K562 (cell line): ENCODE measurements at regions not wholly inside any gene's neighbourhood (a gene's known extent, or its start where the extent isn't known, plus 50 kb on each side); places are given as distances from the start of the nearest gene placed in this dataset.
A peak's percentile ranks its signal among the peaks of the same experiment; 100 is the strongest.

Experiments
- ATAC-seq: fragments of 200-7000 bp; cut with Tn5 transposase; 3 replicates; pipeline ENCODE4 v1.9.1; 2020; ENCODE audit warnings: moderate library complexity
- BruUV-seq: library from RNA; stranded (reverse); fragments of 400-500 nt; replicated peaks from 2 replicates; lab custom pipeline; 2021; lab: Mats Ljungman, UMichigan
- CTCF ChIA-PET: fragments of 300-600 bp; formaldehyde crosslinking; extraction: SDS; loops from one replicate; lab custom pipeline; 2021; ENCODE audit warnings: low intra/inter-chr PET ratio; lab: Yijun Ruan, JAX
- POLR2A ChIA-PET: fragments of 300-600, 350-650 bp; sonication (Branson Sonifier 250); formaldehyde crosslinking; extraction: SDS; loops from one replicate; lab custom pipeline; 2021; ENCODE audit warnings: antibody characterized with exemption, inconsistent platforms; lab: Yijun Ruan, JAX
- DNase-seq, 4 experiments: peaks; one replicate each; pipeline versions ENCODE4 v3.0.0 to v3.0.0-alpha.2; 2011 to 2018; ENCODE audit warnings: low spot score in 3 of 4, mixed read lengths in 3 of 4; ENCODE audit errors: extremely low read depth in 1 of 4
- FAIRE-seq: peaks from 2 replicates; lab custom pipeline; 2011; peaks lifted over from hg19 to GRCh38; lab: Jason Lieb, UNC
- H2AFZ ChIP-seq: 2 replicates; pipeline ENCODE4 v1.6.0; 2011; ENCODE audit warnings: low read depth, low read length, control low read depth, inconsistent platforms
- H3K27ac ChIP-seq: fragments of 200-600 bp; 3 replicates; pipeline ENCODE4 v1.8.0; 2011; ENCODE audit warnings: low read depth, mild to moderate bottlenecking, control low read depth, inconsistent platforms, low read length, moderate library complexity, mixed read lengths; ENCODE audit errors: extremely low read depth
- H3K27me3 ChIP-seq, 2 experiments: fragments of 300-600 bp in 1 of 2; 2 replicates in 1 of 2; 3 replicates in 1 of 2; pipeline versions ENCODE4 v1.6.0 to v1.8.0; 2011; ENCODE audit warnings: inconsistent platforms in 2 of 2, low read length in 2 of 2, mild to moderate bottlenecking in 1 of 2, mixed read lengths in 1 of 2, moderate library complexity in 1 of 2; ENCODE audit not compliant: control insufficient read depth in 2 of 2, insufficient read depth in 2 of 2
- H3K36me3 ChIP-seq: fragments of 300-600 bp; 3 replicates; pipeline ENCODE4 v1.8.0; 2011; ENCODE audit warnings: mild to moderate bottlenecking, low read length, inconsistent platforms; ENCODE audit not compliant: control insufficient read depth, insufficient read depth
- H3K4me1 ChIP-seq, 2 experiments: fragments of 200-600 bp in 1 of 2; replicated peaks in 1 of 2; 2 replicates in 1 of 2; 3 replicates in 1 of 2; pipeline versions ENCODE4 v1.5.1 to v1.8.0; 2011; ENCODE audit warnings: inconsistent platforms in 2 of 2, low read length in 2 of 2, mild to moderate bottlenecking in 1 of 2, mixed read lengths in 1 of 2, moderate library complexity in 1 of 2; ENCODE audit not compliant: control insufficient read depth in 2 of 2, insufficient read depth in 2 of 2
- H3K4me2 ChIP-seq: 2 replicates; pipeline ENCODE4 v1.6.1; 2011; ENCODE audit warnings: low read length, control low read depth, inconsistent platforms, mixed read lengths; ENCODE audit not compliant: insufficient read depth
- H3K4me3 ChIP-seq: fragments of 200-600 bp; sonication (generic), shearing (Covaris generic); 2 replicates; pipeline ENCODE4 v1.5.1; 2016; ENCODE audit warnings: control low read depth, inconsistent platforms
- H3K79me2 ChIP-seq: fragments of 200-600 bp; 3 replicates; pipeline ENCODE4 v1.8.0; 2011; ENCODE audit warnings: low read length, inconsistent platforms; ENCODE audit not compliant: control insufficient read depth, insufficient read depth
- H3K9ac ChIP-seq, 2 experiments: 2 replicates each; pipeline versions ENCODE4 v1.6.0 to v1.6.1; 2011; ENCODE audit warnings: low read depth in 2 of 2, low read length in 2 of 2, control low read depth in 1 of 2, inconsistent platforms in 1 of 2, mild to moderate bottlenecking in 1 of 2, mixed read lengths in 1 of 2; ENCODE audit not compliant: insufficient read depth in 1 of 2
- H3K9me1 ChIP-seq: one replicate; pipeline ENCODE4 v1.6.0; 2011; ENCODE audit warnings: inconsistent platforms, mild to moderate bottlenecking, low read length, moderate library complexity; ENCODE audit not compliant: control insufficient read depth, insufficient read depth
- H3K9me3 ChIP-seq: replicated peaks from 2 replicates; pipeline ENCODE4 v1.5.1; 2011; ENCODE audit warnings: low read depth, low read length, inconsistent platforms; ENCODE audit not compliant: control insufficient read depth, insufficient read depth
- H4K20me1 ChIP-seq: replicated peaks from 2 replicates; pipeline ENCODE4 v1.6.1; 2011; ENCODE audit warnings: low read length, inconsistent platforms, mixed read lengths; ENCODE audit not compliant: control insufficient read depth, insufficient read depth
- C11orf30 ChIP-seq: fragments of 450-650 bp; IDR thresholded peaks from 2 replicates; pipeline ENCODE4 v1.6.1; 2016; ENCODE audit warnings: low read depth, mild to moderate bottlenecking
- CXXC5 ChIP-seq: fragments of 250-450 bp; sonication (Bioruptor Pico); IDR thresholded peaks from 2 replicates; pipeline ENCODE4 v1.8.0; 2022; ENCODE audit warnings: inconsistent platforms, mild to moderate bottlenecking, moderate library complexity
- MAFF ChIP-seq: IDR thresholded peaks from 2 replicates; pipeline ENCODE4 v1.6.1; 2012; ENCODE audit warnings: low read length, improper control_type of control experiment
- MAFG ChIP-seq: fragments of 450-650 bp; conservative IDR thresholded peaks from 2 replicates; pipeline ENCODE4 v1.6.1; 2016; ENCODE audit warnings: missing genetic modification characterization, missing compliant biosample characterization
- MAFK ChIP-seq: IDR thresholded peaks from 2 replicates; pipeline ENCODE4 v1.6.1; 2011; ENCODE audit warnings: low read length, improper control_type of control experiment
- MCM2 ChIP-seq: fragments of 450-650 bp; IDR thresholded peaks from 2 replicates; pipeline ENCODE4 v1.6.1; 2017; ENCODE audit warnings: low read depth, mild to moderate bottlenecking
- MYC ChIP-seq, 2 experiments: fragments of 250-450 bp in 1 of 2; sonication (Bioruptor Pico) in 1 of 2; IDR thresholded peaks; 2 replicates each; pipeline versions ENCODE4 v1.5.1 to v1.6.1; 2012 to 2021; ENCODE audit warnings: low read depth in 2 of 2, borderline replicate concordance in 1 of 2, improper control_type of control experiment in 1 of 2, low read length in 1 of 2, mild to moderate bottlenecking in 1 of 2, moderate library complexity in 1 of 2
- NFE2 ChIP-seq: IDR thresholded peaks from 2 replicates; pipeline ENCODE4 v1.6.1; 2014; ENCODE audit warnings: antibody characterized with exemption, low read depth
- NFE2L1 ChIP-seq: fragments of 450-650 bp; IDR thresholded peaks from 2 replicates; pipeline ENCODE4 v1.6.1; 2016; ENCODE audit warnings: missing genetic modification characterization, low read depth, mild to moderate bottlenecking, missing compliant biosample characterization, moderate library complexity, borderline replicate concordance
- PURB ChIP-seq: sonication (generic); formaldehyde crosslinking; IDR thresholded peaks from 2 replicates; pipeline ENCODE4 v1.9.0; 2021; ENCODE audit warnings: low read depth, mild to moderate bottlenecking, missing genetic modification reagents
- SAFB2 ChIP-seq: fragments of 200-400 bp; formaldehyde crosslinking; IDR thresholded peaks from 2 replicates; pipeline ENCODE4 v1.6.1; 2018; ENCODE audit warnings: borderline replicate concordance, low read length, low read depth, moderate library complexity; ENCODE audit not compliant: severe bottlenecking
- TFAM ChIP-seq: fragments of 250-450 bp; sonication (Bioruptor Pico); conservative IDR thresholded peaks from 2 replicates; pipeline ENCODE4 v1.5.0; 2021; ENCODE audit warnings: mild to moderate bottlenecking, moderate library complexity
- XRCC4 ChIP-seq: IDR thresholded peaks from one replicate; pipeline ENCODE4 v1.6.1; 2011; ENCODE audit not compliant: insufficient read depth, insufficient read length; ENCODE audit errors: extremely low read depth
- YY1 ChIP-seq, 3 experiments: IDR thresholded peaks; 2 replicates each; pipeline ENCODE4 v1.6.1; 2011; ENCODE audit warnings: low read length in 2 of 3, mild to moderate bottlenecking in 2 of 3, moderate library complexity in 2 of 3, borderline replicate concordance in 1 of 3, control low read depth in 1 of 3, low read depth in 1 of 3; ENCODE audit not compliant: insufficient read depth in 3 of 3, insufficient replicate concordance in 2 of 3, control insufficient read depth in 1 of 3, insufficient read length in 1 of 3; ENCODE audit errors: extremely low read depth in 1 of 3
- ZFPM2 ChIP-seq: fragments of 250-450 bp; sonication (Bioruptor Pico); IDR thresholded peaks from 2 replicates; pipeline ENCODE4 v1.5.1; 2022; ENCODE audit warnings: mild to moderate bottlenecking
- ZNF316 ChIP-seq: fragments of 450-650 bp; IDR thresholded peaks from 2 replicates; pipeline ENCODE4 v1.6.1; 2016
- WGBS: fragments of 100-300 bp; shearing (Covaris generic); methylation state at CpG from one replicate; pipeline ENCODE4 v1.1.6; 2016; ENCODE audit warnings: low coverage, mixed read lengths; ENCODE audit not compliant: insufficient coverage; ENCODE audit errors: missing lambda C conversion rate; 5-methylcytosine and 5-hydroxymethylcytosine counted together
- in situ Hi-C: fragments of 300-500 bp; cut with MboI; formaldehyde crosslinking; loops from 4 replicates; pipeline ENCODE4 v1.15.0; 2018; ENCODE audit warnings: inconsistent platforms, mixed read lengths
- intact Hi-C: fragments of 100-400 bp; cut with micrococcal nuclease; formaldehyde crosslinking; loops from 2 replicates; pipeline ENCODE4 v1.14.2; 2022
- TF ChIP-seq, protein P1 (sequence below): fragments of 450-650 bp; IDR thresholded peaks from 2 replicates; pipeline ENCODE4 v1.6.1; 2018; ENCODE audit not compliant: partially characterized antibody
- TF ChIP-seq, protein P2 (sequence below): fragments of 450-650 bp; formaldehyde crosslinking; IDR thresholded peaks from 2 replicates; pipeline ENCODE4 v1.4.0; 2020; ENCODE audit warnings: mild to moderate bottlenecking, moderate library complexity
- TF ChIP-seq, protein P3 (sequence below): fragments of 250-450 bp; sonication (Bioruptor Pico); IDR thresholded peaks from 2 replicates; pipeline ENCODE4 v1.8.0; 2021; ENCODE audit warnings: moderate library complexity, mild to moderate bottlenecking, inconsistent platforms

DNA sequence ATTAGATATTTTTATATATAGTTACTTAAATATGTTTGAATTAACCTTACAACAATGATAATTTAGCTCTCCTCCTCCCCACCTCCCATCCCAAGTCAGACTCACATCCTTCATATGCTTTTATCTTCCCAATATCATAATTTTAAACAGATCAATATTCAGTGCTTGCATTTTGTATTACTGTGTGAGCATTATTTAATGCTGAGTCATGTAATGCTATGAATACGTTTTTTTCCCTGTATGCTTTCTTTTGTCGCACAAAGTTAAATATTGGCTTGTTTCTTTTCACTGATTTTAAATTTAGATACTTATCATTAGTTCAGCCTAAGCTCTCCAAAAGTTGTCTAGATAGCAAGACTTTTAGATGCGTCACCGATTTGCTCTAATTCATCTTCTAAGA is 471.6 kb upstream of the SGO1 start:
- intact Hi-C loops: no loop called here
- ATAC-seq: no peak
- H3K9me3 ChIP-seq: no peaks in the 10 kb centered on the region

More for the DNA sequence above, 471.6 kb upstream of the SGO1 start:
- H3K4me3 ChIP-seq: no peak overlapping the region
- no TSS peak for BruUV-seq
- WGBS: 7% methylated on average over 4 of the region's 4 CpGs
- ChIA-PET CTCF (no interaction called here), POLR2A (no interaction called here)
- FAIRE-seq: no peak
- H3K79me2 ChIP-seq: no peaks in the 10 kb centered on the region
- TF ChIP-seq ZFPM2 (CRISPR knock-in tag): no peak
- peak; percentile 81 for TF ChIP-seq MAFG (tag)
- TF ChIP-seq XRCC4: no peak
- TF ChIP-seq TFAM (CRISPR knock-in tag): no peak
- no peak for TF ChIP-seq SAFB2
- no peak for TF ChIP-seq MYC (IDR thresholded peaks at IDR 0.05; ENCODE audit: low read depth, low read length)
- no peak for TF ChIP-seq MYC (CRISPR knock-in tag; IDR thresholded peaks at IDR 0.05; ENCODE audit: borderline replicate concordance, low read depth)
- TF ChIP-seq MCM2: no peak
- peak; percentile 74 for TF ChIP-seq MAFK
- peak; percentile 40; the same call in 1 of the 2 replicates for TF ChIP-seq NFE2L1
- peak; percentile 77 for TF ChIP-seq MAFF
- peak; percentile 87 for TF ChIP-seq ZNF316
- TF ChIP-seq, protein P1, sequence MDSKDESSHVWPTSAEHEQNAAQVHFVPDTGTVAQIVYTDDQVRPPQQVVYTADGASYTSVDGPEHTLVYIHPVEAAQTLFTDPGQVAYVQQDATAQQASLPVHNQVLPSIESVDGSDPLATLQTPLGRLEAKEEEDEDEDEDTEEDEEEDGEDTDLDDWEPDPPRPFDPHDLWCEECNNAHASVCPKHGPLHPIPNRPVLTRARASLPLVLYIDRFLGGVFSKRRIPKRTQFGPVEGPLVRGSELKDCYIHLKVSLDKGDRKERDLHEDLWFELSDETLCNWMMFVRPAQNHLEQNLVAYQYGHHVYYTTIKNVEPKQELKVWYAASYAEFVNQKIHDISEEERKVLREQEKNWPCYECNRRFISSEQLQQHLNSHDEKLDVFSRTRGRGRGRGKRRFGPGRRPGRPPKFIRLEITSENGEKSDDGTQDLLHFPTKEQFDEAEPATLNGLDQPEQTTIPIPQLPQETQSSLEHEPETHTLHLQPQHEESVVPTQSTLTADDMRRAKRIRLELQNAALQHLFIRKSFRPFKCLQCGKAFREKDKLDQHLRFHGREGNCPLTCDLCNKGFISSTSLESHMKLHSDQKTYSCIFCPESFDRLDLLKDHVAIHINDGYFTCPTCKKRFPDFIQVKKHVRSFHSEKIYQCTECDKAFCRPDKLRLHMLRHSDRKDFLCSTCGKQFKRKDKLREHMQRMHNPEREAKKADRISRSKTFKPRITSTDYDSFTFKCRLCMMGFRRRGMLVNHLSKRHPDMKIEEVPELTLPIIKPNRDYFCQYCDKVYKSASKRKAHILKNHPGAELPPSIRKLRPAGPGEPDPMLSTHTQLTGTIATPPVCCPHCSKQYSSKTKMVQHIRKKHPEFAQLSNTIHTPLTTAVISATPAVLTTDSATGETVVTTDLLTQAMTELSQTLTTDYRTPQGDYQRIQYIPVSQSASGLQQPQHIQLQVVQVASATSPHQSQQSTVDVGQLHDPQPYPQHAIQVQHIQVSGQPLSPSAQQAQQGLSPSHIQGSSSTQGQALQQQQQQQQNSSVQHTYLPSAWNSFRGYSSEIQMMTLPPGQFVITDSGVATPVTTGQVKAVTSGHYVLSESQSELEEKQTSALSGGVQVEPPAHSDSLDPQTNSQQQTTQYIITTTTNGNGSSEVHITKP: no peak
- no peak for TF ChIP-seq YY1 (IDR thresholded peaks at IDR 0.05; ENCODE audit: borderline replicate concordance in 1 of 3, control insufficient read depth in 1 of 3, extremely low read depth in 1 of 3, insufficient read depth in 3 of 3, insufficient read length in 1 of 3, insufficient replicate concordance in 2 of 3, low read depth in 1 of 3, low read length in 2 of 3)
- TF ChIP-seq C11orf30: peak; percentile 66; the same call in 1 of the 2 replicates
- TF ChIP-seq, protein P2, sequence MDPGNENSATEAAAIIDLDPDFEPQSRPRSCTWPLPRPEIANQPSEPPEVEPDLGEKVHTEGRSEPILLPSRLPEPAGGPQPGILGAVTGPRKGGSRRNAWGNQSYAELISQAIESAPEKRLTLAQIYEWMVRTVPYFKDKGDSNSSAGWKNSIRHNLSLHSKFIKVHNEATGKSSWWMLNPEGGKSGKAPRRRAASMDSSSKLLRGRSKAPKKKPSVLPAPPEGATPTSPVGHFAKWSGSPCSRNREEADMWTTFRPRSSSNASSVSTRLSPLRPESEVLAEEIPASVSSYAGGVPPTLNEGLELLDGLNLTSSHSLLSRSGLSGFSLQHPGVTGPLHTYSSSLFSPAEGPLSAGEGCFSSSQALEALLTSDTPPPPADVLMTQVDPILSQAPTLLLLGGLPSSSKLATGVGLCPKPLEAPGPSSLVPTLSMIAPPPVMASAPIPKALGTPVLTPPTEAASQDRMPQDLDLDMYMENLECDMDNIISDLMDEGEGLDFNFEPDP (CRISPR knock-in tag): no peak
- TF ChIP-seq, protein P3, sequence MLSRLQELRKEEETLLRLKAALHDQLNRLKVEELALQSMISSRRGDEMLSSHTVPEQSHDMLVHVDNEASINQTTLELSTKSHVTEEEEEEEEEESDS (CRISPR knock-in tag): no peak
- no peak for TF ChIP-seq PURB (CRISPR knock-in tag)
- no peak for TF ChIP-seq CXXC5
- peak; percentile 34; the same call in 1 of the 2 replicates for TF ChIP-seq NFE2
- H3K36me3 ChIP-seq: no peaks in the 10 kb centered on the region
- no peak overlapping the region for H2AFZ ChIP-seq
- no peaks in the 10 kb centered on the region for H3K27me3 ChIP-seq
- no peaks in the 10 kb centered on the region for H3K9me1 ChIP-seq
- H4K20me1 ChIP-seq: no peaks in the 10 kb centered on the region
- H3K27ac ChIP-seq: no peak overlapping the region
- in situ Hi-C loops: loop anchor here (10.0 kb wide), 1 partner anchor 423 kb away; no protein-coding TSS in a partner anchor
- no peaks in the 10 kb centered on the region for H3K4me1 ChIP-seq
- H3K9ac ChIP-seq: no peak overlapping the region
- H3K4me2 ChIP-seq: no peak overlapping the region
- no peak for DNase-seq
